Dermis microvascular lymphatic vessel endothelial cell (primary cell): ENCODE measurements at regions not wholly inside any gene's neighbourhood (a gene's known extent, or its start where the extent isn't known, plus 50 kb on each side); places are given as distances from the start of the nearest gene placed in this dataset.

Source experiments
- DNase-seq, 2 donors: peaks; one replicate each; pipeline versions ENCODE4 v3.0.0 to v3.0.0-alpha.2; 2010; ENCODE audit warnings: low read depth in 2 of 2

- DNase-seq: no peak
Observed at GRCh38 chr14:95034788-95035187, 122.5 kb downstream of the DICER1 start.

GRCh38 chr14:95033682-95034632 lies 123.4 kb downstream of the DICER1 start:
- no peak for DNase-seq

DNA sequence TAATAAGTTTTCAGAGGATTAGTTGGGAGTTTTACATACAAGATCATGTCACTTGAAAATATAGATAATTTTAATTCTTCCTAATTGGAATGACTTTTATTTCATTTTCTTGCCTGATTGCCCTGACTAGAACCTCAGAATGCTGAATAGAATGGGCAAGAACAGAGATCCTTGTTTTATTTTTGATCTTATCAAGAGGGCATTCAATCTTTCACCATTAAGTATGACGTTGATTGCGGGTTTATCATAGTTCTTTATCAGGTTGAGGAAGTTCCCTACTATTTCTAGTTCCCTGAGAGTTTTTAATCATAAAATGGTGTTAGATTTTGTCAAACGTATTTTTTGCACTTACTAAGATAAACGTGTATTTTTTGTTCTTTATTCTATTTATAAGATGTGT lies 124.3 kb downstream of the DICER1 start:
- DNase-seq: no peak

DNA sequence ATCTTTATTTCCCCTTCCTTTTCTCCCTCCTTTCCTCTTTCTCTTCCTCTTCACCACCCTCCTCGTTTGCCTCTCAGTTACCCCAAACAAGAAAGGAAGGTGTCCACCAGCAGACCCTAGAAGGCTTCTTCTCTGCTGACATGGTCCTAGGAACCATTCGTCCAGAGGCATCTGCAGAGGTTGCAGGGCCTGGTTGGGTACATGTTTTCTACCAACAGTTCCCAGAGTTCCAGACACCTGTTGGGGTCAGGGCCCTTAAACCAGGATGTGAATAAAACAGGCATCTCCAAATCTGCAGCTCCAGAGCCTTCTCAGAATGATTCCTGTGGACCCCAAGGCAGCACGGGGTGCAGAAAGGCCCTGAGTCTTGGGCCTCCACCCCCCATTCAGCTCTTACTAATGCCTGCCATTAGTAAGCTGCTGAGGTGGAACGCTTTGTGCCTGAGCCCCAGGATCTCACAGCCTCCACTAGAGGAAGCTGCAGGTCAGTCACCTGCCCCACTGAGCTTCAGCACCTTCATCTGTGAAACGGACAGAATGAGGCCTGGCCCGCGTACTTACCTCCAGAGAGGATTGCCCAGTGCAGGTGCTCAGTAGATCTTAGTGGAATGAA lies 130.4 kb downstream of the DICER1 start:
- no peak for DNase-seq

- DNase-seq: no peak
Observed at GRCh38 chr14:95025941-95026340, 131.4 kb downstream of the DICER1 start.

DNA sequence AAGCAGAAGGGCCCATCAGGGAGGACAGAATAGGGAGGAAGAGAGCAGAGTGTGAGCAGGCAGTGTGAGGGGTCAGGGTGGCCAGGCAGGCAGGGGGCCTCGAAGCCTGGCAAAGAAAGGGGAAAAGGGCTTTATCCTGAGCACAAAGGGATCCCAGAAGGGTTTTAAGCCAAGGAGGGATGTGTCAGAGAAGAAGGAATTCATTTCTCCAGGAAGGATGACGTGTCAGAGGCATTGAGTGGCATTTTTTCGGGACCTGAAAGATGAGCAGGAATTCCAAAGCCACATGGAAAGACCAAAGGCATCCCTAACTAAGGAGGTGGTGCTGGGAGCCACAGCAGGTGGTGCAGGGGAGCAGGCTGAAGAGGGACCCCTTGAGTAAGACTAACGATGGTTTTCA lies 132.1 kb downstream of the DICER1 start:
- no peak for DNase-seq

- DNase-seq: no peak
Observed at GRCh38 chr14:95024380-95024779, 132.9 kb downstream of the DICER1 start.

- no peak for DNase-seq
Observed at GRCh38 chr14:95023886-95024285, 133.4 kb downstream of the DICER1 start.

DNA sequence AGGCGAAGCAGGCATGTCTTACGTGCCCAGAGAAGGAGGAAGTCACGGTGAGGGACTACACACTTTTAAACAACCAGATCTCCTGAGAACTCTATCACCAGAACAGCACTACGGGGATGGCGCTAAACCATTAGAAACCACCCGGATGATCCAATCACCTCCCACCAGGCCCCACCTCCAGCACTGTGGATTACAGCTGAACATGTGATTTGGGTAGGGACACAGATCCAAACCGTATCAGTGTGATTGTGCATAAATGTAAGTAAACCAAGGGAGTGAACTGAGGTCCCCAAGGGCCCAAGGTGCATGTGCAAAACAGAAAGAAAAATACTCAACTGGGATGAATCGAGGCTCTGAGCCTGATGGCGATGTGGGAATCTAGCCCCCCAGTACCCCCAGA lies 134.2 kb downstream of the DICER1 start:
- no peak for DNase-seq

DNA sequence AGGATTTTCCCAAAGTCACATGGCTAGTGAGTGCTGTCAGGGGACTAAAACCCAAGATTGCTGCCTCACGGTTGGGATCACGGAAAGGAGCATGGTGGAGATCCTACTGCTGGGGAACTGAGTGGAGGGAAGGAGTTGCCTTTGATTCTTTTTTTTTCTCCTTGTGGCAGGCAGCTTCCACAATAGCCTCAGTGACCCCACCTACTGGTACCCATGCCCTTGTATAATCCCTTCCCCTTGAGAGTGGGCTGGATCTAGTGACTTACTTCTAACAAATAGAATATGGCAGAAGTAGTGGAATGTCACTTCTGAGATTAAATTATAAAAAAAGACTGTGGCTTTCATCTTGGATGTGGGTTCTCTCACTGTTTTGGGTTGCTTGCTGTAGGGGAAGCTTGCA lies 135.7 kb downstream of the DICER1 start:
- DNase-seq: no peak

DNA sequence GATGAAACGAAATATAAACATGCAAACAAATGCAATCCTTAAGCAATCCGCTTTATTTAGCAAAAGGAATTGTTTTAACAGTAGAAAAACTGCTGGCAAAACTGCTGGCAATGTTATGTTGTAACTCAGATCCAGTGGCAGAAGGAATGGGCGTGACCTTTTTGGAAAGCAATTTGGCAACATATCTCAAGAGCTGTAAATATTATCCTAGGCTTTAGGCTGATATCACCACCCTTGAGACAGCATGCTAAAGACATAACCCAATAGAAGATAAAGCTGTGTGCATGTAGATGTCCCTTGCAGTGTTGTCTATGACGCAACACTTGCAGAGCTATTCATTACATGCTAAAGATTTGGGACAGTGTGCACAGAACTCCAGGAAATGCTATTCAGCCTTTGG lies 138.5 kb downstream of the DICER1 start:
- DNase-seq: no peak

DNA sequence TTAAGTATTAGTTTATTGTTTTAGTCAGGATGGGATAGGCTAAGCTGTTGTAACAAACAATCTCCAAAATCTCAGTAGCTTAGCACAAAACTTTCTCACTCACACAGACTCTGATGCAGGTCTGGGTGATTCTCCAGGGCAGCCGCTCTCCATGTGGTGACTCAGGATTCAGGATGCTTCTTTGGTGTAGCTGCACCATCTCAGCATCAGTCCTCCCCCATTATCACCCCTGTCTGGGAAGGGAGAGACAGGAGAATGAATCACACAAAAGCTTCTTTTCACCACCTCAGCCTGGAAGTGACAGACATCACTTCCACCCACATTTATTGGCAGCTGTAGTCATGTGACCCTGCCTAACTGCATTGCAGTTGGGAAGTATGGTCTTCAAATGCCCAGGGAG lies 142.3 kb downstream of the DICER1 start:
- no peak for DNase-seq

- DNase-seq: no peak
Observed at GRCh38 chr14:95014036-95014435, 143.3 kb downstream of the DICER1 start.

GRCh38 chr14:95011445-95012006 lies 145.8 kb downstream of the DICER1 start:
- no peak for DNase-seq

DNA sequence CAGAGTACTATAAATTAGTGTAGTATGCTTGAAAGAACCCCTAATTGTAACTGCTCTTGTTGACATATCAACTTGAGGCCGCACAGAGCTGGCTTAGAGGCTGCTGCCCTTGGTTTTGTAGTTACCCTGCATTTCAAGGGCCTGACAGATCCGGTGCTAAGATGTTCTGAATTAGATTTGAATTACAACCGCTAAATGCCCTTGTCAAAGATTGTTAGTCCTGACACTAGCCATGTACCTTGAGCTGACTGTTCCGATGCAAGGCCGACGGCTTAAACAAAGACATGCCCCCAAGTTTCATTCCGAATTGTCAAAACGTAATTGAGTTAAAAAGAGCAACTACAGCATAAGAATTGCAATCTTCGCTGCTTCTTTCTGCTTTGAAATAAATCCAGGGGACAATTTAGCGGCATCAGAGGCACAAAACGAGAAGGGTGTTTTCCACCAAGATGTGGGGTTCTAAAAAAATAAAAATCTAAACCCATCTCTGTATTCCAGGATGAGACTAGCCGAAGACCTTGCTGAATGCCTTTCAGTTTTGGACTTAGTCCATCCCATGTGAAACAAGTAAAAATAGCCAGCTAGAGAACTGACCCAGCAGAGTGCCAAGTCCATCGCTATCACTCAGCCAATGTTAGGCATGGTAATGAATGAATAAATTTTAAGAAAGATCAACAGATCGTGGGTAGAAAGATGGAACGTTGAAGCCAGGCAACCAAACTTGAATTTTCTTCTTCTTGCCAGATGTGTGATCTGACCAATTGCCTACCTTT lies 148.7 kb downstream of the DICER1 start:
- DNase-seq: no peak

DNA sequence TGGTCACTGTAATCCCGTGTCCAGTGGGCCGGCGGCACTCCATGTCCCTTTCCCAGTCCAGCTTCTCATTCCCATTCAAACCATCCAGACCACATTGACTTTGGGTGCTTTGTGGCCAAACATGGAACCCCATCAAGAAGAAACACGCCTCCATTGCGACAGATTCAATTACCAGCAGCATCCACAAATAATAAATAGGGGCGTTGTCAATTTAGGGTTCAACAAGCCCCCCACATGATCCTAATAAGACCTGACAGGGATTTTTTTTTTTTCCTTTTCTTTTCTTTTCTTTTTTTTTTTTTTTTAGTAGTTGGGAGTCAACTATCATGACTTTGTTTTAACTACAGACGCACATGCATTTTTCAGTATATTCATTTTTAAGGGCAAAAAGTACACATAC lies 149.4 kb downstream of the DICER1 start:
- no peak for DNase-seq

DNA sequence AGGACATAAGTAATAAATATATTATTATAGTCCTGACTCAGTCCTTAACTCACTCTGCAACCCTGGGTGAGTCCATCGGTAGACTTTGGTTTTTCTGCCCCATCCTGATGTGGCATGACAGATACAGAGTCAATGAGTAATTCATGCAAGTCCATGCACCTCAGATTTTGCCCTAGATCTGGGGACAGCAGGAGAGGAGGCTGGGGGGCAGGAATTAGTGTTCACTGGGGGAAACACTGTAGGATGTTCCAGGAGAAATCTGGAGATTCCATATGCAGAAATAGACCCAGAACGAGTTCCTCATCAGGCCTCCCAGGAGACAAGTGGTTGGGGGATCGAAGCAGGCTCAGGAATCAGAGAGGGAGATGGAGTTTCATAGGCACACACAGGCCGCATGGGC lies 150.8 kb downstream of the DICER1 start:
- no peak for DNase-seq

DNA sequence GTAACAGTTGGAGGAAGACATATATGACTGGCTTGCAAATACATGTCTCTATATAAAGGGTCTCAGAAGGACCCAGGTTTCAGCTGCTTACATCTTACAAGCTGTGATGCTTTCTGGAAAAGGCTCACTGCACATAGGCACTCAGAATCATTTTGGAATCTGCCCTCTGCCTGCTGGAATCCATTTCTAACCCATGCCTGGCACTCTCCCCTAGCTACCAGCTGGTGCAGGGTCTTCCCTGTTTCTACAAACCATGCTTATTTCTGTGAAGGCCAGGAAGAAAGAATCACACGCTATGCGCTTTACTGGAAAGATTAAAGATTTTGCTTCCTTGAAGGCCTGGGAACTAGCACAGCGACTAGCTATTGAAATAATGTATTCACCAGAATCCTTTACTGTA lies 151.3 kb downstream of the DICER1 start:
- DNase-seq: no peak

GRCh38 chr14:95003099-95003960 lies 154.0 kb downstream of the DICER1 start:
- no peak for DNase-seq

DNA sequence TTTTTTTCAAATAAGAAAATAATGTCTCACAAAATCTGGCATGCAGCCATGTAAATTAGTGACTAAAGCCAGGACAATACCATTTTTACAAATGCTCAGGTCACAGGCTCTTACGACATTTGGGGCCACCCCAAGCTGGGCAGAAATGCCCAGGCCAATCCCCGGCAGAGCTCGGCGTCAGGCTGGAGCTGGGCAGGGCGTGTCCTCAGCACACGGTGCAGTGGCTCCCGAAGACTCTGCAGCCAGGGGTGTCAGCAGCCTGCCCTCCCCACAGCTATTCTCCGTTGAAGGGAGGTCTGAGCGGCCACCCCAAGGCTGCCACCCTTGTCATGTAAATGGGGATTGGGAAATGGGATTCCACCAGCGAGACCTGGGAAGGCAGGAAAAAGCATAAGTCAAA lies 158.6 kb downstream of the DICER1 start:
- peak in 1 of 2 donors; percentile 2 for DNase-seq

DNA sequence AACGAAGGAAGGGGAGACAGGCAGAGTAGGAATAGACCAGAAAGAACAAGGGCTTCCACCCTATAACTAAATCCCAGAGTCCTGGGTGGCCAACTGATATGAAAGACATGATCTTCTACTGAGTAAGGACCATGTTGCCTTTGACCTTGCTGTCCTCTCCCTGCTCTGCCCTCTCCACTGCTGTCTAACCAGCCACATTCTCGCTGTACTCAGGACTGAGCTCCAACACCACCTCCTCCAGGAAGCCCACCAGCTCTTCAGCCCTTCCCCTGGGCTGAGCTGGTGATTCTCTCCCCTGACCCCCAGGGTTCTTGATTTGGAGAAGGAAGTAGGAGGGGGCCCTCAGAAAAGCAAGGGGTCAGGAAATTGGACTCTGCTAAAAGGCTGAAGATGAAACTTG lies 159.2 kb downstream of the DICER1 start:
- DNase-seq: no peak
